ENCODE measurements at regions not wholly inside any gene's neighbourhood (a gene's known extent, or its start where the extent isn't known, plus 50 kb on each side); places are given as distances from the start of the nearest gene placed in this dataset.

- TF ChIP-seq MAFK (IDR thresholded peaks at IDR 0.05; ENCODE audit: low read length) (no peak), ELF1 (tag; IDR thresholded peaks at IDR 0.05) (no peak), DLX4 (CRISPR knock-in tag; IDR thresholded peaks at IDR 0.05) (no peak), ILK (tag; IDR thresholded peaks at IDR 0.05; ENCODE audit: borderline replicate concordance, low read depth) (no peak), PRPF4 (IDR thresholded peaks at IDR 0.05; ENCODE audit: insufficient read depth, low read depth, low read length, poor library complexity, severe bottlenecking) (no peak), HDGF (IDR thresholded peaks at IDR 0.05) (no peak)
Observed at GRCh38 chr2:7280790-7281189, 363.6 kb downstream of the RNF144A start (continued).

- Histone ChIP-seq H3K4me3 (no peak overlapping the region), H3K4me2 (ENCODE audit: insufficient read depth, low read length) (no peak overlapping the region), H3K9me1 (ENCODE audit: control insufficient read depth, insufficient read depth, low read length) (no peaks in the 10 kb centered on the region), H3K4me1 (replicated peaks in 1 of 2; ENCODE audit: control insufficient read depth in 2 of 2, insufficient read depth in 2 of 2, low read length in 2 of 2) (no peaks in the 10 kb centered on the region), H3K36me3 (ENCODE audit: control insufficient read depth, insufficient read depth, low read length) (no peaks in the 10 kb centered on the region), H3K9me3 (replicated peaks; ENCODE audit: control insufficient read depth, insufficient read depth, low read depth, low read length) (no peaks in the 10 kb centered on the region), H3K79me2 (ENCODE audit: control insufficient read depth, insufficient read depth, low read length) (no peaks in the 10 kb centered on the region), H4K20me1 (replicated peaks; ENCODE audit: control insufficient read depth, insufficient read depth, low read length) (no peaks in the 10 kb centered on the region), H3K27ac (ENCODE audit: extremely low read depth, low read depth, low read length) (no peak overlapping the region), H3K27me3 (ENCODE audit: control insufficient read depth in 2 of 2, insufficient read depth in 2 of 2, low read length in 2 of 2) (no peaks in the 10 kb centered on the region), H2AFZ (ENCODE audit: low read depth, low read length) (no peak overlapping the region), H3K9ac (ENCODE audit: insufficient read depth in 1 of 2, low read depth in 2 of 2, low read length in 2 of 2) (no peak overlapping the region)
- WGBS (ENCODE audit: insufficient coverage, low coverage, missing lambda C conversion rate): 0% methylated on average over 8 of the region's 9 CpGs
- in situ Hi-C loops (cut with MboI): no loop called here
- BruUV-seq (replicated peaks): no TSS peak
- FAIRE-seq (no peak), ATAC-seq (no peak), DNase-seq (ENCODE audit: extremely low read depth in 1 of 4, low spot score in 3 of 4) (no peak)
- intact Hi-C loops (cut with micrococcal nuclease): no loop called here
- ChIA-PET CTCF (ENCODE audit: low intra/inter-chr PET ratio) (no interaction called here), POLR2A (no interaction called here)
- no peak for TF ChIP-seq TRIM24 (IDR thresholded peaks at IDR 0.05)
- TF ChIP-seq ZBTB7A (IDR thresholded peaks at IDR 0.05; ENCODE audit: borderline replicate concordance, control insufficient read depth, low read depth, low read length): no peak
- no peak for TF ChIP-seq FOXA1 (IDR thresholded peaks at IDR 0.05; ENCODE audit: borderline replicate concordance)
- no peak for TF ChIP-seq SLC30A9 (CRISPR knock-in tag; IDR thresholded peaks at IDR 0.05)
- no peak for TF ChIP-seq KLF13 (tag; IDR thresholded peaks at IDR 0.05; ENCODE audit: borderline replicate concordance, low read depth)
- TF ChIP-seq HDAC1 (IDR thresholded peaks at IDR 0.05): no peak
- no peak for TF ChIP-seq ZNF785 (CRISPR knock-in tag; IDR thresholded peaks at IDR 0.05)
- TF ChIP-seq ZNF75A (CRISPR knock-in tag; IDR thresholded peaks at IDR 0.05): no peak
- TF ChIP-seq RBM25 (IDR thresholded peaks at IDR 0.05; ENCODE audit: low read depth, low read length, severe bottlenecking): no peak
- no peak for TF ChIP-seq NFYB (IDR thresholded peaks at IDR 0.05; ENCODE audit: extremely low read depth, insufficient read length)
- TF ChIP-seq ZFP30 (CRISPR knock-in tag; IDR thresholded peaks at IDR 0.05; ENCODE audit: borderline replicate concordance): no peak
- no peak for TF ChIP-seq TFAP4 (CRISPR knock-in tag; IDR thresholded peaks at IDR 0.05; ENCODE audit: borderline replicate concordance)
Observed at GRCh38 chr2:7281231-7282201, 364.3 kb downstream of the RNF144A start.

All from K562 (cell line).